Kidney epithelial cell (primary cell): ENCODE measurements at regions not wholly inside any gene's neighbourhood (a gene's known extent, or its start where the extent isn't known, plus 50 kb on each side); places are given as distances from the start of the nearest gene placed in this dataset.

Source experiments
- DNase-seq: peaks from one replicate; pipeline ENCODE4 v3.0.0-alpha.2; 2010; ENCODE audit warnings: low read depth
- H3K27me3 ChIP-seq: 2 replicates; pipeline ENCODE4 v1.6.0; 2011; ENCODE audit warnings: low read length; ENCODE audit not compliant: control insufficient read depth, insufficient read depth
- H3K36me3 ChIP-seq: 2 replicates; pipeline ENCODE4 v1.5.1; 2011; ENCODE audit warnings: low read length; ENCODE audit not compliant: control insufficient read depth, insufficient read depth
- H3K4me3 ChIP-seq: 2 replicates; pipeline ENCODE4 v1.5.1; 2011; ENCODE audit warnings: low read depth, mild to moderate bottlenecking, control low read depth, low read length
- CTCF ChIP-seq: IDR thresholded peaks from 2 replicates; pipeline ENCODE4 v1.5.1; 2011; ENCODE audit warnings: mild to moderate bottlenecking, moderate library complexity, low read length, control low read depth, inconsistent platforms; ENCODE audit not compliant: insufficient read depth, poor library complexity, severe bottlenecking

DNA sequence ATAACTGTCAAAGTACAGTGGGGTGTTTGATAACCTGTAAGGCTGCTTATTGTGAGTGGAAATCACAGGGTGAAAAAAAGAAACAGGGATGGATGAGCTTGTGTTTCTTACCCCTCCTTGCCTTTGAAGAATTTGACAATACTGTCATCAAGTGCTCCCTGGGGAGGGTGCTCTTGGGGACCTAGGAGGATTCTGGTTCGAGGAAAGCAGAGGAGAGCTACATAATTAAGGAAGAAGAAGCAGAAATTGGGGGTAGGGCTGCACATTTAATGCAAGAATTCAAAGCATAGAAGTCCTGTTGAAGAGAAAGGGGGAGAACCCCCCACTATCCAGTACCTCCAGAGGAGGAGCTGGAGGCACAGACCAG lies 208.1 kb upstream of the PHYHIPL start:
- no peak for TF ChIP-seq CTCF
- no peaks in the 10 kb centered on the region for H3K36me3 ChIP-seq
- no peak overlapping the region for H3K4me3 ChIP-seq
- DNase-seq = no peak
- no peaks in the 10 kb centered on the region for H3K27me3 ChIP-seq

DNA sequence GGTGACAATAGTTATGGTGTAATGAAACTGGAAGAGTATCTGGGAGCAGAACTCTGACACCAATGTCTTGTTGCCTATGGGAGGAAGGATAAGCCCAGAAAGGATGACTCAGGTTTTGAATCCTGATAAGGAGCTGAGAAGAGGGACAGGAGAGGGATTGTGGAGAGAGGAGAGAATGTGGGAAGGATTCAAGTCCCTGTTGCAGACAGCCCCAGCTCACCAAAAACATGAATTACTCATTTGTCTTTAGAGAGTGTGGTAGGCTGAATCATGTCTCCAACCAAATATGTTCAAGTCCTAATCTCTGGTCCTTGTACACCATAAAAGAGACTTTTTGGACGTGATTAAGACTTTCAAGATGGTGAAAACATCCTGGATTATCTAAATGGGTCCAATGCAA lies 206.9 kb upstream of the PHYHIPL start:
- DNase-seq = no peak

DNA sequence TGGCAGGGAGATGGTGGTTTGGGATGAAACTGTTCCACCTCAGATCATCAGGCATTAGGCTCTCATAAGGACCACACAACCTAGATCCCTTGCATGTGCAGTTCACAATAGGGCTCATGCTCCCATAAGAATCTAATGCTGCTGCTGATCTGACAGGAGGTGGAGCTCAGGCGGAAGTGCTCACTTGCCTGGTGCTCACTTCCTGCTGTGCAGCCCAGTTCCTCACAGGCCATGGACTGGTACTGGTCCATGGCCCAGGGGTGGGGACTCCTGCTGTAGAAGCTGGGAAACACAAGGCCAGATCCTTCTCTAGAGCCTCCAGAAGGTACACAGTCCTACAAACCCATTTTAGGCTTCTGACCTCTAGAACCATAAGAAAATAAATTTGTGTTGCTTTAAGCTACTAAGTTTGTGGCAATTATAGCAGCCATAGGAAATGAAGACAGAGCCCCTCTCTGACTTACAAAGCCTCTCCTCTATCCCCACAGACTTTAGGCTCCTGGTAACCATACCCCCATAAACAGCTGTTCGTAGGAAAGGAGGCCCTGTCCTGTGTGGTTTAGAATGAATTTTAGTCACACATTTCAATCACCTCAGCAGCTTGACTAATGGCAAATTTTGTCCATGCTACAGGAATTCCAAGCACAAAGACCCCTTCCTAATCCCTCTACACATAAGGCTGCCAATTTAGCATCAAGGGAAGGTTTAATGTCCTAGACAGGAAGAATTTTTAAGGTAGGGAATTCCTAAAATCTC lies 206.1 kb upstream of the PHYHIPL start:
- no peaks in the 10 kb centered on the region for H3K27me3 ChIP-seq
- no peaks in the 10 kb centered on the region for H3K36me3 ChIP-seq
- H3K4me3 ChIP-seq = no peak overlapping the region
- TF ChIP-seq CTCF = no peak
- DNase-seq = no peak

More for the DNA sequence above, 206.9 kb upstream of the PHYHIPL start:
- no peaks in the 10 kb centered on the region for H3K36me3 ChIP-seq
- no peak overlapping the region for H3K4me3 ChIP-seq
- no peaks in the 10 kb centered on the region for H3K27me3 ChIP-seq
- TF ChIP-seq CTCF = no peak

DNA sequence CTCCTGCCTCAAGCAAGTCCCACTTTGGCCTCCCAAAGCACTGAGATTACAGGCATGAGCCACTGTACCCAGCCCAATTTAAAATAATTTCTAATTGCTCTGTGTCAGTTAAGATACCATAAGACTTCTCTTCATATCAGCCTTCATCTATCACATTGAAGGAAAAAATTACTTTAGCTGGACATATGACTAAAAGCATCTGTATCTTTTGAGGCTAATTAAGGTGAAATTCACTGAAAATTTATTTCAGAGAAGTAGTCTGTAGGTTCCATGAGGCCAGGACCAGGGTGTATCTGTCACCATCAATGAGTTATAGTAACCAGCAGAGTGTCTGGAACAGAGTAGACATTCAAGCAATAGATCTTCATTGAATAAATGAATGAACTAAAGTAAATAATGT lies 205.2 kb upstream of the PHYHIPL start:
- Histone ChIP-seq H3K27me3 (no peaks in the 10 kb centered on the region), H3K36me3 (no peaks in the 10 kb centered on the region), H3K4me3 (no peak overlapping the region)
- DNase-seq = no peak
- TF ChIP-seq CTCF = no peak

DNA sequence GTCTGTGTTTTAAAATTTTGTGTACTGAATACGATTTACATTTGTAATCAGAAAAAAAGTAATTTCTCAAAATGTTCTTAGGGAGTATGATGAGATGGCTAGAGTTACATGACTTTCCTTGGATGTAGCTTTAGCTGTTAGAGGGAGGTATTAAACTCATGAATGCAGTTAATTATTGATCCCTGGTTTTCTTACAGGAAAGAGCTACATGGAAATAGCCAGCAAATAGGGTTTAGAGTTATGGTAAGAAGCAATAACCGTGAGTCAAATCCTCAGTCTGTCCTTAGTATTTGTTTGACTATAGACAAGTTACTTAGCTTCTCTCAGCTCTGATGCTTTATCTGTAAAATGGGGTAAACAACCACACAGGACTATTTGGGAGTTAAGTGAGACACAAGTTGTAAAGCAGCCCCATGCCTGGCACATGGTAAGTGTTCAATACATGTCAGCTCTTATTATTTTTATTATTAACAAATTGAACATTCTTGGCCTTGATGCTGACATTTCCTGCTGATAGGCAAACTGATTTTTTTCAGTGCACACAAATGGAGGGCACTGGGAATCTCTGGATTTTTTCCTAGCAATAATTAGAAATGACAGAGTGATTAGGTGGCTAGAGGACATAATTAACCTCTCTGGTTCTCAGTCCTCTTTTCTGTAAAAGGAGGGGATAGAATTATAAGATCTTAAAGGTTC lies 204.5 kb upstream of the PHYHIPL start:
- no peaks in the 10 kb centered on the region for H3K27me3 ChIP-seq
- no peak overlapping the region for H3K4me3 ChIP-seq
- DNase-seq = no peak
- TF ChIP-seq CTCF = no peak
- H3K36me3 ChIP-seq = no peaks in the 10 kb centered on the region

DNA sequence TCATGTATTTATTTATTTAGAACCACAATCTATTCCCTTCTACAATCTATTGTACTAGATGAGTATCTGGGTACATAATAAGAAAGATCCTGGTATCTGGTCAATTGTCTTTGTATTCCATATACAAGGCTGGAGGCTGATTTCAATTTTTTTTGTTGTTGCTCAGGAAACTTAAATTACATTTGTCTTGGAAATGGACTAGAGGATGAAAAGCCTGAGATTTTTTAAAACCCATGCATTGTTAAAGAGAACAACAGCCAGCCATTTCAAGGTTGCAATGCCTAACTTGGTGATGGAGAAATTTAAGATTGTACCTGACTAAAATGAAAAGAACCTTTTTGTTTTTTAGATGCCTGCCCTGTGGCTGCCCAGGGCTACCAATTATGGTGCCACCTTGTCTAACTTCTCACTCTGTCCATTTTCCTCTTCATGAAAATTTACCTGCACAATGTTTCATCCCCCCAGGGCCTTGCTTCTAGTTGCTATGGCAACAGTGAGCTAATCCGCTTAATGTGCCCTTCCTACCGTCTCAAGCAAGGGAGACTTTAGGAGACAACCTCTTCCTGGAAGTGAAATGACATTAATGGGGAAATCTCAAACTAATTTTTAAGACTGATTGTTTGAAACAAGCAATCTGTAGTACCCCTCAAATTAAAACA lies 203.7 kb upstream of the PHYHIPL start:
- no peak for TF ChIP-seq CTCF
- no peak for DNase-seq
- Histone ChIP-seq H3K36me3 (no peaks in the 10 kb centered on the region), H3K27me3 (no peaks in the 10 kb centered on the region), H3K4me3 (no peak overlapping the region)
